Hepatocyte (in vitro differentiated cells): ENCODE measurements at regions not wholly inside any gene's neighbourhood (a gene's known extent, or its start where the extent isn't known, plus 50 kb on each side); places are given as distances from the start of the nearest gene placed in this dataset.
"Not testable (repeated sequence)": the region's sequence is repeated elsewhere in the genome, so short reads cannot be mapped to it uniquely, and the experiment has no call there.

ENCODE experiments used
- DNase-seq: peaks from one replicate; pipeline ENCODE4 v3.0.0-alpha.2; 2016; ENCODE audit warnings: low spot score
- H2AFZ ChIP-seq: fragments of 200-600 bp; sonication (generic); 2 replicates; pipeline ENCODE4 v1.6.0; 2016; ENCODE audit warnings: antibody characterized with exemption, mild to moderate bottlenecking
- H3K27ac ChIP-seq: fragments of 200-600 bp; sonication (generic); 2 replicates; pipeline ENCODE4 v1.5.1; 2016; ENCODE audit warnings: mild to moderate bottlenecking
- H3K27me3 ChIP-seq: fragments of 200-600 bp; sonication (generic); 2 replicates; pipeline ENCODE4 v1.6.1; 2016
- H3K36me3 ChIP-seq: fragments of 200-600 bp; sonication (generic); replicated peaks from 2 replicates; pipeline ENCODE4 v1.5.1; 2016; ENCODE audit warnings: low read depth; ENCODE audit not compliant: insufficient read depth
- H3K4me1 ChIP-seq: fragments of 200-600 bp; sonication (generic); 2 replicates; pipeline ENCODE4 v1.5.1; 2016; ENCODE audit warnings: mild to moderate bottlenecking, moderate library complexity; ENCODE audit not compliant: insufficient read depth
- H3K4me2 ChIP-seq: fragments of 200-600 bp; sonication (generic); 2 replicates; pipeline ENCODE4 v1.6.0; 2016
- H3K4me3 ChIP-seq: fragments of 200-600 bp; sonication (generic); 2 replicates; pipeline ENCODE4 v1.5.1; 2016; ENCODE audit warnings: mild to moderate bottlenecking
- H3K79me2 ChIP-seq: fragments of 200-600 bp; sonication (generic); 2 replicates; pipeline ENCODE4 v1.6.0; 2017; ENCODE audit warnings: mild to moderate bottlenecking
- H3K9me2 ChIP-seq: fragments of 200-600 bp; sonication (generic); replicated peaks from 2 replicates; pipeline ENCODE4 v1.6.0; 2017; ENCODE audit warnings: mild to moderate bottlenecking; ENCODE audit not compliant: insufficient read depth
- H3K9me3 ChIP-seq: fragments of 200-600 bp; sonication (generic); 2 replicates; pipeline ENCODE4 v1.5.1; 2016; ENCODE audit warnings: low read depth, mild to moderate bottlenecking
- H4K20me1 ChIP-seq: fragments of 200-600 bp; sonication (generic); 2 replicates; pipeline ENCODE4 v1.6.0; 2016; ENCODE audit warnings: mild to moderate bottlenecking; ENCODE audit not compliant: insufficient read depth, poor library complexity, severe bottlenecking
- EZH2 ChIP-seq: fragments of 200-600 bp; sonication (generic); IDR thresholded peaks from 2 replicates; pipeline ENCODE4 v1.6.1; 2016; ENCODE audit warnings: antibody characterized with exemption, mild to moderate bottlenecking, borderline replicate concordance
- EZH2phosphoT487 ChIP-seq: fragments of 200-600 bp; sonication (generic); IDR thresholded peaks from one replicate; pipeline ENCODE4 v1.6.1; 2018; ENCODE audit warnings: antibody characterized with exemption, mild to moderate bottlenecking, low read depth, moderate library complexity; ENCODE audit not compliant: unreplicated experiment, severe bottlenecking
- WGBS: methylation state at CpG from one replicate; pipeline ENCODE4 v1.1.6; 2016; ENCODE audit warnings: low lambda C conversion rate; ENCODE audit errors: missing lambda C conversion rate; 5-methylcytosine and 5-hydroxymethylcytosine counted together
- TF ChIP-seq, protein P1 (sequence below): fragments of 200-600 bp; sonication (generic); IDR thresholded peaks from 2 replicates; pipeline ENCODE4 v1.5.1; 2016; ENCODE audit warnings: antibody characterized with exemption, mild to moderate bottlenecking; ENCODE audit not compliant: poor library complexity

DNA sequence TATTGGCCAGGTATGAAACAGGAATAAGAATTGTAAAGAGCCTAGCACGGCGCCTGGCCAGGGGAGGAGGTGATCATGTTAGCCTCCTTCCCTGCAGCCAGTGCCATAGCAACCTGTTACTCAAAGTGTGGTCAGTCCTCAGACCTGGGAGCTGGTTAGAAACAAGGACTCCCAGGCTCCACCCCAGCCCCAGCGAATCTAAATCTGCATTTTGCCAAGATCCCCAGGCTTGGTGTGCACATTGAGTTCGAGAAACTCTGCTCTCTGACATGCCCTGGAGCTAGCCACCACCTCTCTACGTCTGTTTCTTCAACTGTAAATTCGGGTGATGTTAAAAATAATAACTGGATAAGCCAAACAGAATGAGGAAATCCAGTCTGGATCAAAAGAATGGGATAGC is 56.1 kb upstream of the ALX4 start:
- H3K4me2 ChIP-seq = no peak overlapping the region
- H3K9me3 ChIP-seq = no peaks in the 10 kb centered on the region
- no peak for DNase-seq
- no peak overlapping the region for H3K27ac ChIP-seq
- no peaks in the 10 kb centered on the region for H4K20me1 ChIP-seq
- H3K4me3 ChIP-seq = no peak overlapping the region
- 75% methylated on average over 6 of the region's 6 CpGs for WGBS
- H2AFZ ChIP-seq = no peak overlapping the region
- H3K79me2 ChIP-seq = no peaks in the 10 kb centered on the region
- H3K36me3 ChIP-seq = no peaks in the 10 kb centered on the region
- TF ChIP-seq EZH2 = no peak
- TF ChIP-seq, protein P1, sequence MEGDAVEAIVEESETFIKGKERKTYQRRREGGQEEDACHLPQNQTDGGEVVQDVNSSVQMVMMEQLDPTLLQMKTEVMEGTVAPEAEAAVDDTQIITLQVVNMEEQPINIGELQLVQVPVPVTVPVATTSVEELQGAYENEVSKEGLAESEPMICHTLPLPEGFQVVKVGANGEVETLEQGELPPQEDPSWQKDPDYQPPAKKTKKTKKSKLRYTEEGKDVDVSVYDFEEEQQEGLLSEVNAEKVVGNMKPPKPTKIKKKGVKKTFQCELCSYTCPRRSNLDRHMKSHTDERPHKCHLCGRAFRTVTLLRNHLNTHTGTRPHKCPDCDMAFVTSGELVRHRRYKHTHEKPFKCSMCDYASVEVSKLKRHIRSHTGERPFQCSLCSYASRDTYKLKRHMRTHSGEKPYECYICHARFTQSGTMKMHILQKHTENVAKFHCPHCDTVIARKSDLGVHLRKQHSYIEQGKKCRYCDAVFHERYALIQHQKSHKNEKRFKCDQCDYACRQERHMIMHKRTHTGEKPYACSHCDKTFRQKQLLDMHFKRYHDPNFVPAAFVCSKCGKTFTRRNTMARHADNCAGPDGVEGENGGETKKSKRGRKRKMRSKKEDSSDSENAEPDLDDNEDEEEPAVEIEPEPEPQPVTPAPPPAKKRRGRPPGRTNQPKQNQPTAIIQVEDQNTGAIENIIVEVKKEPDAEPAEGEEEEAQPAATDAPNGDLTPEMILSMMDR = no peak
- H3K4me1 ChIP-seq = no peaks in the 10 kb centered on the region
- H3K27me3 ChIP-seq = no peaks in the 10 kb centered on the region
- H3K9me2 ChIP-seq = no peaks in the 10 kb centered on the region

DNA sequence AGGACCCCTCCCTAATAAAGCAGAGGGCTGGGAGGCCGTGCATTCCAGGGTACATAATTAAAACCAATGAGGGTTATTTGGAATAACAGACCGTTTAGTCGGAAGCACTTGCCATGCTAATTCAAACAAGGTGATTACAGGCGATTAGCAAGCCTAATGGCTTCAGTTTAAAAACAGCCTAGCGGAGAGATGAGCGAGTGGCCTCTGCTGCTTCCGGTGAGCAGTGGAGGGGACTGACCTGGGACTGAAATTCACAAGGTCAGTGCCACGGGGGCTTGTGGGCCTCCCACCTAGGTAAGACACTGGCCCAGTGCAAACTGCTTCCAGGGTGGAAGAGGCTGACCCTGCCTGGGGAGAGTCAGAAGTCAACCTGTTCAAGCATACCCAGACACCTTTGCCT is 56.8 kb upstream of the ALX4 start:
- Histone ChIP-seq H3K4me1 (no peaks in the 10 kb centered on the region), H3K9me2 (no peaks in the 10 kb centered on the region), H3K4me2 (no peak overlapping the region), H3K27me3 (no peaks in the 10 kb centered on the region), H4K20me1 (no peaks in the 10 kb centered on the region), H3K79me2 (no peaks in the 10 kb centered on the region), H3K27ac (no peak overlapping the region), H3K36me3 (no peaks in the 10 kb centered on the region), H3K9me3 (no peaks in the 10 kb centered on the region), H2AFZ (no peak overlapping the region), H3K4me3 (no peak overlapping the region)
- no peak for DNase-seq
- TF ChIP-seq, protein P1 = no peak
- TF ChIP-seq EZH2phosphoT487 = no peak
- TF ChIP-seq EZH2 = no peak
- WGBS = 39% methylated on average over 8 of the region's 8 CpGs

DNA sequence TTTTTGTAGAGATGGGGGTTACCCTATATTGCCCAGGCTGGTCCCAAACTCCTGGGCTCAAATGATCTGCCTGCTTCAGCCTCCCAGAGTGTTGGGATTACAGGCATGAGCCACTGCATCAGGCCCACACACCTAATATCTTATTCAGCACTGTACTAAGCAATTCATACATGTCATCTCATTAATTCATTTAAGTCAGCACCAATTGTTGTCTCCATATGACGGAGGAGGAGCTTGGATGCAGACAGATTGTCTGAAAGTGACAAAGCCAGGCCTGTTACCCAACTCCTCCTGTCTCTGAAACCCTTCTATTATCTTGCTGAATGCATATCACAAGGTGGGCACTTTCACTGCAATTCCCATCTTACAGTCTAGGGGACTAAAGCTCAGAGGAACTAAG is 57.5 kb upstream of the ALX4 start:
- H4K20me1 ChIP-seq = no peaks in the 10 kb centered on the region
- H3K4me3 ChIP-seq = no peak overlapping the region
- DNase-seq = no peak
- H3K36me3 ChIP-seq = no peaks in the 10 kb centered on the region
- no peaks in the 10 kb centered on the region for H3K79me2 ChIP-seq
- no peak overlapping the region for H3K4me2 ChIP-seq
- 100% methylated on average over 1 of the region's 1 CpG for WGBS
- H3K27ac ChIP-seq = no peak overlapping the region
- no peaks in the 10 kb centered on the region for H3K27me3 ChIP-seq
- H3K9me3 ChIP-seq = no peaks in the 10 kb centered on the region
- H2AFZ ChIP-seq = no peak overlapping the region
- no peaks in the 10 kb centered on the region for H3K4me1 ChIP-seq
- H3K9me2 ChIP-seq = no peaks in the 10 kb centered on the region
- TF ChIP-seq EZH2 (no peak), EZH2phosphoT487 (no peak)
- TF ChIP-seq, protein P1 = no peak

DNA sequence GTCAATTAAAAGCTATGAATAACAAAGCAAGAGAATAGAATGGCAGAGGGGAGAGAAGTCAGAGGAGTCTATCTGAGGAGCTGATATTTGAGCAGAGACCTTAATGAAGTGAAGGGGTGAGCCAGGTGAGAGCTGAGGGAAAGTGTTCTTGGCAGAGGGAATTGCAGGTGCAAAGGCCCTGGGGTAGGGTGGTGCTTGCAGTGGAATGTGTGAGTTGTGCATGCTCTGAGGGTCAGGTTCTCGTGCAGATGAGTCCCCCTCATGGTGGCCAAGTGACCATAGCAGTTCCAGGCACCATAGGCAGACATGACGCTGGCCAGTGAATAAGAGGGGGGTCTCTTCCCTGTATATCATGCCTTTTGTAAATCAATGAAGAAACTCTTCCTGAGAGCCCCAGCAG is 58.9 kb upstream of the ALX4 start:
- Histone ChIP-seq H3K4me2 (no peak overlapping the region), H3K4me1 (no peaks in the 10 kb centered on the region), H3K9me3 (no peaks in the 10 kb centered on the region), H3K79me2 (no peaks in the 10 kb centered on the region), H4K20me1 (no peaks in the 10 kb centered on the region), H3K27me3 (no peaks in the 10 kb centered on the region), H2AFZ (no peak overlapping the region), H3K4me3 (no peak overlapping the region), H3K9me2 (no peaks in the 10 kb centered on the region), H3K36me3 (no peaks in the 10 kb centered on the region), H3K27ac (no peak overlapping the region)
- no peak for DNase-seq
- WGBS = 90% methylated on average over 2 of the region's 2 CpGs
- TF ChIP-seq, protein P1 = no peak
- TF ChIP-seq EZH2phosphoT487 (no peak), EZH2 (no peak)

DNA sequence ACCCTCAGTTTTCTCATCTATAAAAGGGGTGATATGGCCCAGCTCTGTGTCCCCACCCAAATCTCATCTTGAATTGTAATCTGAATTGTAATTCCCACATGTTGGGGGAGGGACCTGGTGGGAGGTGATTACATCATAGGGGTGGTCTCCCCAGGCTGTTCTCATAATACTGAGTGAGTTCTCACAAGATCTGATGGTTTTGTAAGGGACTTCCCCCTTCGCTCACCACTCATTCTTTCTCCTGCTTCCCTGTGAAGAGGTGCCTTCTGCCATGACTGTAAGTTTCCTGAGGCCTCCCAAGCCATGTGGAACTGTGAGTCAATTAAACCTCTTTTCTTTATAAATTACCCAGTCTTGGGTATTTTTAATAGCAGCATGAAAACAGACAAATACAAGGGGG is 61.1 kb upstream of the ALX4 start:
- not testable (repeated sequence) for H3K27me3 ChIP-seq, H3K79me2 ChIP-seq, H3K27ac ChIP-seq, H3K9me3 ChIP-seq, H3K9me2 ChIP-seq, H3K4me2 ChIP-seq, H3K36me3 ChIP-seq, DNase-seq, H3K4me3 ChIP-seq, H4K20me1 ChIP-seq, H2AFZ ChIP-seq, H3K4me1 ChIP-seq
- WGBS = 100% methylated on average over 1 of the region's 1 CpG
